Muscle layer of colon (tissue), 2 donors: ENCODE measurements at regions not wholly inside any gene's neighbourhood (a gene's known extent, or its start where the extent isn't known, plus 50 kb on each side); places are given as distances from the start of the nearest gene placed in this dataset.

ENCODE experiments used
- H3K27ac ChIP-seq: one replicate; pipeline ENCODE4 v1.7.0; 2013; ENCODE audit warnings: low read depth, mild to moderate bottlenecking, low read length, moderate library complexity
- H3K27me3 ChIP-seq, 2 donors: one replicate each; pipeline ENCODE4 v1.7.0; 2013; ENCODE audit warnings: low read length in 2 of 2, mild to moderate bottlenecking in 2 of 2; ENCODE audit not compliant: insufficient read depth in 2 of 2, control insufficient read depth in 1 of 2
- H3K36me3 ChIP-seq: one replicate; pipeline ENCODE4 v1.7.0; 2013; ENCODE audit warnings: mild to moderate bottlenecking, low read length; ENCODE audit not compliant: insufficient read depth
- H3K4me1 ChIP-seq: one replicate; pipeline ENCODE4 v1.7.0; 2013; ENCODE audit warnings: mild to moderate bottlenecking, low read length; ENCODE audit not compliant: insufficient read depth
- H3K4me3 ChIP-seq, 2 donors: one replicate each; pipeline ENCODE4 v1.7.0; 2013; ENCODE audit warnings: low read length in 2 of 2, low read depth in 1 of 2, mild to moderate bottlenecking in 1 of 2, moderate library complexity in 1 of 2
- H3K9ac ChIP-seq: one replicate; pipeline ENCODE4 v1.7.0; 2013; ENCODE audit warnings: low read length
- H3K9me3 ChIP-seq: one replicate; pipeline ENCODE4 v1.7.0; 2013; ENCODE audit warnings: mild to moderate bottlenecking, low read length
- donor health status: abdominal sarcoma.
- donor health status: Adenocarcinoma of cecum.

GRCh38 chr4:45064741-45065140 is 338.4 kb upstream of the GNPDA2 start:
- Histone ChIP-seq H3K9ac (no peak overlapping the region), H3K27ac (no peak overlapping the region), H3K36me3 (no peaks in the 10 kb centered on the region), H3K27me3 (no peaks in the 10 kb centered on the region), H3K9me3 (no peaks in the 10 kb centered on the region), H3K4me3 (no peak overlapping the region), H3K4me1 (no peaks in the 10 kb centered on the region)

- Histone ChIP-seq H3K4me3 (no peak overlapping the region), H3K27ac (no peak overlapping the region), H3K9ac (no peak overlapping the region), H3K36me3 (no peaks in the 10 kb centered on the region), H3K9me3 (no peaks in the 10 kb centered on the region), H3K4me1 (no peaks in the 10 kb centered on the region), H3K27me3 (no peaks in the 10 kb centered on the region)
Measured at GRCh38 chr4:45063696-45064095, 337.3 kb upstream of the GNPDA2 start.

GRCh38 chr4:45062935-45063545 is 336.7 kb upstream of the GNPDA2 start:
- Histone ChIP-seq H3K36me3 (no peaks in the 10 kb centered on the region), H3K9ac (no peak overlapping the region), H3K4me1 (no peaks in the 10 kb centered on the region), H3K9me3 (no peaks in the 10 kb centered on the region), H3K27me3 (no peaks in the 10 kb centered on the region), H3K27ac (no peak overlapping the region), H3K4me3 (no peak overlapping the region)

GRCh38 chr4:45043911-45044310 is 317.6 kb upstream of the GNPDA2 start:
- no peaks in the 10 kb centered on the region for H3K4me1 ChIP-seq
- no peaks in the 10 kb centered on the region for H3K36me3 ChIP-seq

GRCh38 chr4:45036677-45037076 is 310.3 kb upstream of the GNPDA2 start:
- H3K4me1 ChIP-seq, result no peaks in the 10 kb centered on the region
- H3K4me3 ChIP-seq, result no peak overlapping the region
- H3K27ac ChIP-seq, result no peak overlapping the region
- H3K27me3 ChIP-seq, result no peaks in the 10 kb centered on the region
- H3K36me3 ChIP-seq, result no peaks in the 10 kb centered on the region
- H3K9ac ChIP-seq, result no peak overlapping the region
- no peaks in the 10 kb centered on the region for H3K9me3 ChIP-seq

More at GRCh38 chr4:45043911-45044310, 317.6 kb upstream of the GNPDA2 start:
- Histone ChIP-seq H3K9ac (no peak overlapping the region), H3K27ac (no peak overlapping the region), H3K27me3 (no peaks in the 10 kb centered on the region), H3K9me3 (no peaks in the 10 kb centered on the region), H3K4me3 (no peak overlapping the region)

GRCh38 chr4:45033676-45034419 is 307.5 kb upstream of the GNPDA2 start:
- no peaks in the 10 kb centered on the region for H3K9me3 ChIP-seq
- H3K27ac ChIP-seq, result no peak overlapping the region
- H3K9ac ChIP-seq, result no peak overlapping the region
- no peaks in the 10 kb centered on the region for H3K27me3 ChIP-seq
- H3K4me3 ChIP-seq, result no peak overlapping the region
- no peaks in the 10 kb centered on the region for H3K4me1 ChIP-seq
- no peaks in the 10 kb centered on the region for H3K36me3 ChIP-seq

- Histone ChIP-seq H3K27ac (no peak overlapping the region), H3K9ac (no peak overlapping the region), H3K9me3 (no peaks in the 10 kb centered on the region), H3K4me1 (no peaks in the 10 kb centered on the region), H3K4me3 (no peak overlapping the region), H3K36me3 (no peaks in the 10 kb centered on the region), H3K27me3 (no peaks in the 10 kb centered on the region)
Measured at GRCh38 chr4:45030059-45030458, 303.7 kb upstream of the GNPDA2 start.

- Histone ChIP-seq H3K27me3 (no peaks in the 10 kb centered on the region), H3K27ac (no peak overlapping the region), H3K4me3 (no peak overlapping the region), H3K4me1 (no peaks in the 10 kb centered on the region), H3K9ac (no peak overlapping the region), H3K9me3 (no peaks in the 10 kb centered on the region), H3K36me3 (no peaks in the 10 kb centered on the region)
Measured at GRCh38 chr4:45007508-45007907, 281.2 kb upstream of the GNPDA2 start.

- H3K4me3 ChIP-seq, result no peak overlapping the region
- no peaks in the 10 kb centered on the region for H3K4me1 ChIP-seq
- no peaks in the 10 kb centered on the region for H3K36me3 ChIP-seq
- H3K27me3 ChIP-seq, result no peaks in the 10 kb centered on the region
- H3K27ac ChIP-seq, result no peak overlapping the region
- H3K9ac ChIP-seq, result no peak overlapping the region
- no peaks in the 10 kb centered on the region for H3K9me3 ChIP-seq
Measured at GRCh38 chr4:45006078-45006477, 279.7 kb upstream of the GNPDA2 start.

- Histone ChIP-seq H3K27ac (no peak overlapping the region), H3K4me1 (no peaks in the 10 kb centered on the region)
Measured at GRCh38 chr4:45004847-45005565, 278.6 kb upstream of the GNPDA2 start.

GRCh38 chr4:45004326-45004725 is 278.0 kb upstream of the GNPDA2 start:
- H3K36me3 ChIP-seq, result no peaks in the 10 kb centered on the region
- H3K4me3 ChIP-seq, result no peak overlapping the region

More at GRCh38 chr4:45004847-45005565, 278.6 kb upstream of the GNPDA2 start:
- no peaks in the 10 kb centered on the region for H3K36me3 ChIP-seq
- no peaks in the 10 kb centered on the region for H3K9me3 ChIP-seq
- no peak overlapping the region for H3K4me3 ChIP-seq
- H3K27me3 ChIP-seq, result no peaks in the 10 kb centered on the region
- no peak overlapping the region for H3K9ac ChIP-seq

More at GRCh38 chr4:45004326-45004725, 278.0 kb upstream of the GNPDA2 start:
- Histone ChIP-seq H3K9me3 (no peaks in the 10 kb centered on the region), H3K4me1 (no peaks in the 10 kb centered on the region), H3K27ac (no peak overlapping the region), H3K9ac (no peak overlapping the region), H3K27me3 (no peaks in the 10 kb centered on the region)
